NCI-H510A treated with DMSO at 0.1 percent for 48 hours (cell line): ENCODE measurements at regions not wholly inside any gene's neighbourhood (a gene's known extent, or its start where the extent isn't known, plus 50 kb on each side); places are given as distances from the start of the nearest gene placed in this dataset.

Experiments
- DNase-seq: peaks from one replicate; lab custom pipeline; 2025; lab: John Stamatoyannopoulos, UW

DNA sequence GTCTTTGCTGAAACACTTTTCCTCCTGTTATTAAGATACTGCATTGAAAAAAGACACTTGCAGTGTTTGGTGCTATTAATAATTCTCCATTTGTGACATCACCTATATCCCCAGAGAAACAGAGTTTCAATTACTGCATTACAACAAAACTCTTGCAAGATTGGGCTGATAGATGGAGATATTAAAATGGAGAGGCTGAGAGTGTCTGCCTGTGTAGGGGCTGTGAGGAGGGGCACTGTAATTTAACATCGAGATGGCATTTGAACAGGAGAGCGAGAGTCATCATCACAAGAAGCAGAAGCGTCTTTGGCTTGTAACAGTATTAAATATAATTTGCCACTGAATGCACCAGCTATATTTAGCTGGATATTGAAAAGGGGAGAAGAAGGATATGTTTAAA is 316.5 kb downstream of the CDH26 start:
- DNase-seq, result no peak

DNA sequence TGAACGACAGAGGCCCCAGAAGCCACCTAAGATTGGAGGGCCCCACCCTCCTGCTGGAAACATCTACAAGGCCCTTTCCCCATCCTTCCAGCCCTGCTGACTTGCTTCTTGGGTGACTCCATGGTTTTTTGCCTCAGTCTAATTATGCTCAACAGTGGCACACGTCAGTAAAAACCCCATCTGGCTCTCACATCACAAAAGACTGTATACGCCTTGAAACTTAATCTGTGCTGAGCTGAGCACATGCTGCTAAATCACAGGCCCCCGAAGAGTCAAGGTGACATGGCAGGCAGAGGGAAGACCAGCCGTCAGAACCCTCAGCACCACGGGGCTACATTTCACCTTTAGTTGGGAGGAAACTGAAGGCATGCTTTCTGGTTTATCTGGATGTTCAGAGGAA is 323.1 kb downstream of the CDH26 start:
- DNase-seq, result no peak

DNA sequence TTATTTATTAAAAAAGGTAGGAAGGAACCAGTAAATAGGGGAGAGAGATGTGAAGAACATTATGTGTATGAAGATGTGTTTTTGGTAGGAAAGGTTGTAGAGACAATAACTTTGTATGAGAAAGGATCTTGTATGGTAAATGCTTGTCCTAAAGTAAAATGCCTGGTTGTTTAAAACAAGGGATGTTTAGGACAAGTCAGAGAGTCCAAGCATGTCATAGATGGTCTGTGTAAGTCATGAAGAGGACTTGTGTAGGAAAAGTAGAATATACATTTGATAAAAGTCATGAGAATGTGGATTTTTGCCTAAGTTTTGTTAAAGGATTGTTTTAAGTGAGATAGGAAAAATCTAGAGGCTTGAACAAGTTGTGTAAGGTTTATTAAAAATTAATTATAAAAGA is 325.1 kb downstream of the CDH26 start:
- DNase-seq, result no peak

DNA sequence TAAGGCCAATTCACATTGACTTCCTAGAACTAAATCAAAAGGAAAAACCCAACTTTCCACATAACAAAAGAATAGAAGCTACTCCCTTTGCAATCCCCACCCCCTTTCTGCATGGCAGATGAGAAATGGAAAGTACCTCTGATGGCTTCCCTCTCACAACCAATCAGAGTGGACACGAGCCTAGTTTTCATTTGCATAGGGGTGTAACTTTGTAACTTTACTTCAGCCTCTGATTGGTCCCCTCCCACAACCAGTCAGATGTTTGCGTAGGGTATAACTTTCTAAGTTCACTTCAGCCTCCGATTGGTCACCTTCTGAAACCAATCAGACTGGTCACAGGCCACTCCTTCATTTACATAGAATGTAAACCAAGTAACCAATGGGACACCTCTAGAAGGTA is 328.5 kb downstream of the CDH26 start:
- DNase-seq, result no peak

DNA sequence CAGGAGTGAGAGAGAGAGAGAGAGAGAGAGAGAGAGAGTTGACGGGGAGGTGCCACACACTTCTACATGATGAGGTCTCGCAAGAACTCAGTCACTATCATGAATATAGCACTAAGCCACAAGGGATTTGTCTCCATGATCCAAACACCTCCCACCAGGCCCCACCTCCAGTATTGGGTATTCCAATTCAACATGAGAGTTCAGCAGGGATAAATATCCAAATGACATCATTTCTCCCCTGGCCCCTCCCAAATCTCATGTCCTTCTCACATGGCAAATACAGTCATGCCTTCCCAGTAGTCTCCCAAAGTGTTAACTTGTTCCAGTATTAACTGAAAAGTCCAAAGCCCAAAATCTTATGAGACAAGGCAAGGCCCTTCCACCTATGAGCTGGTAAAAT is 330.7 kb downstream of the CDH26 start:
- no peak for DNase-seq

DNA sequence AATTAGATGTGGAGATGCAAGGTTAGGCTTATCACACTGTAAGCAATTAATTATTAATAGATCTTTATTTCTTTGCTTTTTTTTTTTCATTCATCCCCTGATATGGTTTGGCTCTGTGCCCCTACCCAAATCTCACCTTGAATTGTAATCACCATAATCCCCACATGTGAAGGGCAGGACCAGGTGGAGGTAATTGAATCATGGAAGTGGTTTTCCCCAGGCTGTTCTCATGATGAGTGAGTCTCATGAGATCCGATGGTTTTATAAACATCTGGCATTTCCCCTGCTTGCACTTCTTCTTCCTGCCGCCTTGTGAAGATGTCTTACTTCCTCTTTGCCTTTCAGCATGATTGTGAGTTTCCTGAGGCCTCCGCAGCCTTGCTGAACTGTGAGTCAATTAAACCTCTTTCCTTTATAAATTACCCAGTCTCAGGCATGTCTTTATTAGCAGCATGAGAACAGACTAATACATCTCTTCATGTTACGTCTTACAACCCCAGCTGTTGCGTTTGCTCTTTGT is 333.8 kb downstream of the CDH26 start:
- no peak for DNase-seq

DNA sequence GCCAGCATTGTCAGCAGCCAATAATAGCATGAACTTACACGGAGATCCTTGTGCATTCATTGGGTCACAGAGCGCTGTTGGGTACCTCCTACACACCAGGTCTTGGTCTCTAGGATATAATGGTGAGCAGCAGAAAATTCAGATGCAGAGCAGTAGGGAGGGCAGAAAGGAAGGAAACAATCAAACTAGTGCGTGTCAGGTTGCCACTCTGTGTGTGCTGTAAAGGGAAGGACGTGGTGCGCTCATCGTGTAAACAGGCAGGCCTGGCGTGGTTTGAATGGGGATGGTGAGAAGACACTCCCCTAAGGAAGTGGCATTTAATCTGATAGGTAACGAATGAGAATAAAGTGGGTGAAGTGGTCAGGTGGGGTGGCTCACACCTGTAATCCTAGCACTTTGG is 336.4 kb downstream of the CDH26 start:
- DNase-seq, result no peak

DNA sequence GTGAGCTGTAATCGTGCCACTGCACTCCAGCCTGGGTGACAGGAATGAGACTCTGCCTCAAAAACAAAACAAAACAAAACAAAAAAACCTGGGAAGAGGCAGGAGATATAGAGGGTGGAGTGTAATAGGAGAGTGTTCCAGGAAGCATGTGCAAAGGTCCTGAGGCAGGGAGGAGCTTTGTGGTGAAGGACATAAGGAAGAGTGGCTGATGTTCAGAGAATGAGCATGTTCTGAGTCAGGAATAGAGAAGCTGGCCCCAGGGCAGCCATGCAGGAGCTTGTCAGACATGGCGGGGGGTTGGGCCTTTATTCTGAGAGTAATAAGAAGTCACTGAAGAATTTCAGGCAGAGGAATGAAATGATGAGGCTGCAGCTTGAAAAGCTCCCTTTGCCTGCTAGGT is 337.0 kb downstream of the CDH26 start:
- DNase-seq, result no peak

DNA sequence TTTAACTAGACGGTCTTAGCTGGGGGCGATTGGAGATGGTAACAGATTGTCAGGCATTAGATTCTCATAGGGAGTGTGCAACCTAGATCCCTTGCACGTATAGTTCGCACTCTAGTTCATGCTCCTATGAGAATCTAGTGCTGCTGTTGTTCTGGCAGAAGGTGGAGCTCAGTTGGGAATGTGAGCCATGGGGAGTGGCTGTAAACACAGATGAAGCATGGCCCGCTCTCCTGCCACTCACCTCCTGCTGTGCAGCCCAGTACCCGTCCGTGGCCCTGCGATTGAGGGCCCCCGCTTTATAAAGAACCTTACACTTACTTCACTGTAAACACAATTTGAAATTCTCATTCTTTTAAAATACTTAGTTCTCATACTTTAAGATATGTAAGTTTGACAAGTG is 339.4 kb downstream of the CDH26 start:
- DNase-seq, result no peak

DNA sequence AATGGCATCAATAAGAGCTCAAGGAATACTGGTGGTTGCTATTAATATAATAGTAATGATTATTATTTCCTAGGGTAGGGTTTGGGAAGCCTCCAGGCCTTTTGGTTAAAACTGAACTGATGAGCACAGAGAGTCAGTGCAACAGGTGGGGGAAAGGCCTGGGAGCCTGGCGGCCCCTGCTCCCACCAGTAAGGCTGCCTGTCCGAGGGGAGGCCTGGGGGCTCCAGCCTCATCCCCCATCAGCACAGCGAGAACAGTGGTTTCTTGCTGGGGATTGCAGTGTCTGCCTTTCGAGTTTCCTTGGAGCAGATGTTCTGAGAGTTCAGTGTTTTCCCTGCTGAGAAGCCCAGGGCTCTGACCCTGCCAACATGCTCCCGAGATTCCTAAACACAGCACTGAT is 340.4 kb downstream of the CDH26 start:
- no peak for DNase-seq

DNA sequence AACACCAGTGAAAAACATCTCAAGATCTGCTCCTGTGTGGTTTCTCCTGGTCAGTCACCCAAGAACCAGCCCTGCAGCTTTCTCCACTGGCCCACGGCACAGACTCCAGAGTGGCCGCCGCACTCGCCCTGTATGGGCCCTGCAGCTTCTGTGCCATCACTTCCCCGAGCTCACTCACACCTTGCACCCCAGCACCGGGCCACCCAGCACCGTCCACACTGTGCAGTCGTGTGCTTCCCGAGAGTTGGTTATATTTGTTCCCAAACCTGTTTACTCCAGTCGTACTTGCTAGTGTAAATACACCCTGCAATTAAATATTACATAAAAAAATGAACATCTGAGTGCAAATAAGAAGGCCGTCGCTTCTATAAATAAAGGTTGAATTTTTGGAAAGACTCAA is 341.7 kb downstream of the CDH26 start:
- no peak for DNase-seq

DNA sequence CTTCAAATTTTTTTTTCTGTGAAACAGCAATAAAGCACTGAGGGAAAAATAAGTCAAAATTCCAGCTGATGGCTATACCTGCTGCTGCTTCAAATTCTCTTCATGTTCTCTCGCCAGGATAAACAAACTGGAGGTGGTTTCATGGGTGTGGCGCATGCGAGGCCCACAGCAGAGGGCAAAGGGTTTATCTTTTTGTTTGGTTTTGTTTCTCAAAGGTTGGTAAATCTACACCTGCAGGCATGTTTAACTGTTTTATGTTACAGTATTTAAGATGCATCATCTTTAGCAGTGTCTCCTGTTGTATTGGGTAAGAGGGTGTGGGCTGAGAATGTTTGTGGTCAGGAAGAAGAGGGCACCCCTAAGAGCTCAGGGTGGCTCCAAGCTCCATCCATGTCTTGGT is 342.2 kb downstream of the CDH26 start:
- no peak for DNase-seq

DNA sequence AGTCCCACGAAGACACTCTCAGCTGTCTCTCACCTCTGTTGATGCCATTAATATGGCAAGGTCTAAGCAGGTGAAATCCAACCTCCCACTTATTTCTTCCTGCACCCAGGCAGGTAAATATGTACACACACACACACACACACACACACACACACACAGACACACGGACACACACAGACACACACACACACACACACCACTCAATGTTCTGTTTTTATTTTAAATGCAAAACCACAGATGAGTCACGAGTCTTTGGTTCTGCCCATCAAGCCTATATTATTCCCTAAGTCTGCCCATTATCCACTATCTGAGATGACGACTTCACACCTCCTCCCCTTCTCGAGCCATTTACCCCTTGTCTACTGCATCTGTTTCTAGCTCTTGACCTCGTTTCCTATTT is 344.7 kb downstream of the CDH26 start:
- DNase-seq, result no peak

DNA sequence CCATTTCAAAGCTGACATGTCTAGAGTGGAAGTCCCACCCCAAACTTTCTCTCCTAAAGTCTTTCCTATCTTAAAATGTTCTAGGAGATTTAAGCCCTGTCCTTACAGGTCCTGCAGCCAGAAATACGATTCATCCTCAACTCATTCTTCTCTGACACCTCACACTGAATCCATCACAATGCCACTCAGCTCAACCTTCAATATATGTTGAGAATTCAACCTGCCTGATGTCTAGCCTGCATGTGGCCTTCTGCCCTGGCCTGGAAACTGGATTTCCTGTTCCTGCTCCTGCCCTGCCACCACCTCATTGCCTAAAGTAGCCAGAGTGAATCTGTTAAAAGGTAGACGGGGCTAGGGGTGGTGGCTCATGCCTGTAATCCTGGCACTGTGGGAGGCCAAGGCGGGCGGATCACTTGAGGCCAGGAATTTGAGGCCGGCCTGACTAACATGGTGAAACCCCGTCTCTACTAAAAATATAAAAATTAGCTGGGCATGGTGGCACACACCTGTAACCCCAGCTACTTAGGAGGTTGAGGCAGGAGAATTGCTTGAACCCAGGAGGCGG is 345.9 kb downstream of the CDH26 start:
- DNase-seq, result no peak

DNA sequence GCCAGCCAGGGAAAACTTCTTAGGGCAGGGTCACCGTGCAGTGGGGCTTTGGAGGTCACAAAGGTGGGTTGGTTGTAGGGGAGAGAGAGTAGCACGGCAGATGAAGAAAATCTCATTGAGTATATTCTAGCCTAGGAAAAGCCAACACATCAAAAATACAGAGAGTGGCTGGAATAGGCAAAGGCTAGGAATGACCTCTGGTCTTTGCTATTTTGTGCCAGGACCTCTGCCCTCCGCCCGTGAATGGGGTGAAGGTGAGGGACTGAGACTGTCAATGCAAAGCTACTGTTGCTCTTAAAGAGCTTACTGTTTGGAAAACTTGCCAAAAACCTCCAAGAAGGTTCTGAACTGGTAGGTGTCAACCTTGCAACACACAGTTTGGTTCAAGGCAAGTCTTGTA is 346.7 kb downstream of the CDH26 start:
- DNase-seq, result no peak

DNA sequence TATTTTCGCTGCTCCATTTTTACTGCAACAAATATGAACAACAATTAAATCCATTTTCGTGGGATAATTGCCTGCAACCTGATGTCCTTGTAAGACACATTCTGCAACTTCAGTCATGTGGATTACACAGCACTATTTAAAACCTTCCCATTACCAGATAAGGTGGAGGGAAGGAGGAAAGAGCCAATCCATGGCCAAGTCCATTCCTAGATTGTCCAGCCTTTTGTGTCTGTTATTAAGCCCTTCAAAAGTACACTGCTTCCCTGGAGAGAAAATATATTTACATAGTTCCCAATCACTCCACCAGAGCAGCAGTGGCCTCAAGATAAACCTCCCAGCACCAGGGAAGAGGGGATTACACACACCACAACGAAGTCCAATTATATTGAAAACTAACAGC is 347.9 kb downstream of the CDH26 start:
- no peak for DNase-seq

DNA sequence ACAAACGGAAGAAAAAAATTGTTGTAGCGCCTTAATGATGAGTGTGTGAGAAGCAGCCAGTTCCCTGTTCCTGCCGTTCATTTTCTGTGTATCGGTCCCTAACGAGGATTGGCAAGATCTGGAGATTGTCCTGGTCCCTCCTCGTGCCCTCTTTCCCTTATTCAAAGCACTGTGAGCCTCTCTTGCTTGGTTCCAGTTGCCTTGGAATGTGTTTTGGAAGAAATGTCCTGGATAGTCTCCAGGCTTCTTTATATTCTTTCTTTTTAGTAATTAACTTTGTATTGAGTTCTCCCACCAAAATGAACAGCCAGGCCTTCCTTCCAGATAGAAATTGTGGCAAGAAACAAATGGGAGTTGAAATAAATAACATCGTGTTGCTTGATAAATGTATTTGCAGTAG is 348.3 kb downstream of the CDH26 start:
- DNase-seq, result no peak

DNA sequence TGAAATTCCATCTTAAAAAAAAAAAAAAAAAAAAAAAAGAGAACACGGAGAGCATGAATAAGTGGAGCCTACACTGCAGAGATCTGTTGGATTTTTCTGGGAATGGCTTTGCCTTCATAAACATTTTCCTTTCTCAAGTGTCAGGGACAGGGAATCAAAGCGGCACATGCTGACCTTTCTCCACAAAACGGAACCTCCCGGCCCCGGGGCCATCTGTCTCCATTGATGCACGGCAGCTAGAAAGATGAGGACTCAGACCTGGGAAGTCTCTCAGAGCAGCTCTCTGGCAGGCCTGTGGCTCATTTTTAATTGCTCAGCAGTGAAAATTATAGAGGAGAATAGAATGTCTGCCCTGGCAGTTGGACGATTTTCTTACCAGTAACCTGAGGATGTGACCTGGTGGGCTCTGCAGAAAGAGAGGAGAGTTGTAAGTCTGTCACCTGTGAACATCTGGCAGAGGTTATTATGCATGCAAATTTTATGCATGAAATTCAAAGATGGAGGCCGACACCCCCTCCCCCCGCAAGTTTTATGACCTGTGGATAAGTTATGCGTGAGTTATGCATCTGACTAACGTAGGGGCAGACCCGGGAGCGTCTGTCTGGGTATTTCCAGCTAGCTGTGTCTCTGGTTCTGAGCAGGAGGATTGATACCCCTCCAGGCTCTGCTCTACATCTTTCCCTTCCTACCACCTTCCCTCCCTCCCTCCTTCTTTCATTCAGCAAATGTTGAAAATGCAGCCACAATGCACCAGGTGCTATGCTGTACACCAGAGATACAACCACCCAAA is 352.5 kb downstream of the CDH26 start:
- no peak for DNase-seq

DNA sequence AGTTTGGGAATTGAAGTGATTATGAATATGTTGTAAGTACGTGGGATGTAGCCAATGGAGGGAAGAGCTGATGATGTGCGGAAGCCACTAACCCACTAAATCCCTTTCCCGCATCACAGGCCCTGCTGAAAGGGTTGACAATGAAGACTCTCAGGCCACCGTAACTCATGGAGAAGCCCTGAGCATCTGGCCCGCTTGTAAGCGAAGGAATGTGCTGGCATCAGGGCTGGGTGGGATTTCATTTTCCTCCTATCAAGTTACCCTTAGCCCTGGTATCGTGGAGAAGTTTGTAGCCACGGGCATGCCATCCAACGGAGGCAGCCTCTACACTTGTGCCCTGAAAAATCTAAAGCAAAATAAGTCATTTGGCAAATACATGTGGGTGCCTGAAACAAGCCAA is 355.0 kb downstream of the CDH26 start:
- DNase-seq, result no peak

DNA sequence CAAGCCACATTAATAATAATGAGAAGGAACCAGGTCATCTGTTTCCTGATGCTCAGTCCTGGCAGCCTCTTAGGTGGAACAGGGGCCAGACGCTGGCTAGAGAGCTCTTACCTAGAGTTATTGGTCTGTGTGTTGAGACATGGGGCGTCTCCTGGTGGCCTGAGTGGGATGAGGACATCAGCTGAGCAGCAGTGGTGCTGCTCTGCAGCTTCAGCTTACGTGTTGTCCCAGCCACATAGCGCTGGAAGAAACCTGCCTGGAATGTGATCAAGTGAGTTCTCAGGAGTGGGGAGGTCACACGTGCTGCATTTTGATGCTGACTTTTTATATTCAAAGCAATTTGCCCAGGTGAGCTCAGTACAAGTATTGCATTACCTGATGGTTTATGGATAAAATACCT is 355.4 kb downstream of the CDH26 start:
- no peak for DNase-seq

DNA sequence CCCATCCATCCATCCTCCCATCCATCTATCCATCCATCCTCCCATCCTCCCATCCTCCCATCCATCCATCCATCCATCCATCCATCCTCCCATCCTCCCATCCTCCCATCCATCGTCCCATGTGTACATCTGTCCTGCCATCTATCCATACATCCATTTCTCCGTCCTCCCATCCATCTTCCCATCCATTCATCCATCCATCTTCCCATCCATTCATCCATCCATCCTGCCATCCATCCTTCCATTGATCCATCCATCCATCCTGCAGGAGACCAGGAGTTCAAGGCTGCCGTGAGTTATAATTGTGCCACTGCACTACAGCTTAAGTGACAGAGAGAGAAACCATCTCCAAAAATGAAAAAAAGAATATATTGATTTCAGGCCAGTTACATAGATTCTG is 356.5 kb downstream of the CDH26 start:
- no peak for DNase-seq

DNA sequence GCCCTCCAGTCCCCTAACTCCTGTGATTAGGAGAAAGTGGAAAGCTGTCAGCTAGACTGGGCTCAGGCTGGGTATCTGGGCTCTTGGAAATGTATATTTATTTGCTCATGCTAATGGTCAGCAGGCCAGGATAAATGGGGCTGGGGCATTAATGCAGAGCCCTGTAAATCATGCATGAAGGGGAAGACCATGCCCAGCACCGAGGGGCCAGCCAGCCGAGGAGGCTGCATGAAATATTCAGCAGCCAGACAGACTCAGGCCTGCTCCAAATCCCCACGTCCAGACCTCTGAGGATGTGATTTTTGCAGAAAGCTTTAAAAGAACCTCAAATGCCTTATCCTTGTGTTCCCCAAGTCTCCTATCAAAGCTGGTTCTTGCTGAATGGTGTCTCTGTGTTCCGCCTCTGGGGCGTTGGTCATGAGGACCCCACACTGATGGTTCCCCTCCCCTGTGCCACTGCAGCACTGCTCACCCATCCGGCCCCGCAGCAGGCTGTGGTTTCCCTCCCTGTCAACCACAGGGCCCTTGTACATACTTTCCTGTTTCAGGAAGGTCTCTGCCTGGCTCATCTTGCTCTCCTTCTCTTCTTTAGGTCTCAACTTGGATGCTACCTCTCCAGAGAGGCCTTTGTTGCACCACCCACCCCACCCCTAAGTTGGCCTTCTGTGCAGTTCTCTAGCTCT is 358.4 kb downstream of the CDH26 start:
- no peak for DNase-seq

DNA sequence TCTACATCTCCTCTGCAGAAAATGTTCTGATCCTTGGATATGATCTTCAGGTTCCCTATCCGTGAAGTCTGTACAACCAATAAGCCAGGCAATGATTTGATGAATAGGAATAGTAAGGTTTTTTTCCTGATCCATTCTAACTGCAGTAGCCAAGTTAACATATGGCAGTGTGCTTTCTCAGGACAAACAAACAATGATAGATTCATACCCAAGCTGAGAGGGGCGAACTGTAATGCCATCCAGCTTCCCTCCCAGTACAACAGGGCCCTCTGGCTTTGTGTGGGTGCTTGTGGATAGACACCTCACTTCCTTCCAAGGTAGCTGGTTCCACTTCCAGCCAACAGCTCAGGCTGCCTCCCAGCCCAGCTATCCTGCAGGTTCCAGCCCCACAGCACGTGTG is 359.2 kb downstream of the CDH26 start:
- no peak for DNase-seq
